ENCODE measurements at regions not wholly inside any gene's neighbourhood (a gene's known extent, or its start where the extent isn't known, plus 50 kb on each side); places are given as distances from the start of the nearest gene placed in this dataset.

DNA sequence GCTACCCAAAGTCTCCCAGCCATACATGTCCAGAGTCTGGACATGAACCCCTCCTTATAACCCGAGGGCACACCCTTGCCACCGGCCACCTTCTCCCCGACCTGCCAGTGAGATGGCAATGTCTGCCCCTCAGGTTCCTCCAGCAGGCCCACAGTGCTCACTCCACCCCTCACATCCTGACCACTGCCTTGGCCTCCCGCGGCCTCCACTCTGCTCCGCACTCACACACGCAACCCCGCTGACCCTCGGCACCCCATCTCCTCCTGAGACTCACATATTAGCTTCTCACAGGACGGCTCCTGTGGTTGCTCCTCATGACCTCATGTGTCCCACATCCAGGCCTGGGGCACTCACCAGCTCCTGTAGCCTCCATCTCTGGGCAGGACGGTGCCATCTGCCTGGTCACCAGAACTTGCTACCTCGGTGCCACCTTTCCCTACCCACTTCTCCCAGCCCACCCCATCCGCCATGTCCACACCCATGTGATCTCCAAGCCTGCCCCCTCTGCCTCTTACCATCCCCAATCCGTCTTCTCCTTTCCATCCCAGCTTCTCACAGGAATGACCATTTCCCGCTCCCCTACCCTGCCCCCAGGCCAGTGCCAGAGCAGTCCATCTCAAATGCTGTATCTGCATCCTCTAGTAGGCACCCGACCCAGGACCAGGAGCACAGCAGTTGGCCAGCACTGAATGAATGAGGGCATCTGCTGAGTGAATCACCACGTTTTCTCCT, 198.6 kb upstream of the DIO3 start:
- in situ Hi-C loops (cut with HindIII; ENCODE audit: low sequenced_read_pairs): no loop called here
- DNase-seq (ENCODE audit: low read depth, low spot score): no peak
- H3K4me3 ChIP-seq (ENCODE audit: low read depth, low read length): no peak overlapping the region
- TF ChIP-seq, protein P1, sequence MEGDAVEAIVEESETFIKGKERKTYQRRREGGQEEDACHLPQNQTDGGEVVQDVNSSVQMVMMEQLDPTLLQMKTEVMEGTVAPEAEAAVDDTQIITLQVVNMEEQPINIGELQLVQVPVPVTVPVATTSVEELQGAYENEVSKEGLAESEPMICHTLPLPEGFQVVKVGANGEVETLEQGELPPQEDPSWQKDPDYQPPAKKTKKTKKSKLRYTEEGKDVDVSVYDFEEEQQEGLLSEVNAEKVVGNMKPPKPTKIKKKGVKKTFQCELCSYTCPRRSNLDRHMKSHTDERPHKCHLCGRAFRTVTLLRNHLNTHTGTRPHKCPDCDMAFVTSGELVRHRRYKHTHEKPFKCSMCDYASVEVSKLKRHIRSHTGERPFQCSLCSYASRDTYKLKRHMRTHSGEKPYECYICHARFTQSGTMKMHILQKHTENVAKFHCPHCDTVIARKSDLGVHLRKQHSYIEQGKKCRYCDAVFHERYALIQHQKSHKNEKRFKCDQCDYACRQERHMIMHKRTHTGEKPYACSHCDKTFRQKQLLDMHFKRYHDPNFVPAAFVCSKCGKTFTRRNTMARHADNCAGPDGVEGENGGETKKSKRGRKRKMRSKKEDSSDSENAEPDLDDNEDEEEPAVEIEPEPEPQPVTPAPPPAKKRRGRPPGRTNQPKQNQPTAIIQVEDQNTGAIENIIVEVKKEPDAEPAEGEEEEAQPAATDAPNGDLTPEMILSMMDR (IDR thresholded peaks at IDR 0.05; ENCODE audit: low read depth, low read length): no peak

DNA sequence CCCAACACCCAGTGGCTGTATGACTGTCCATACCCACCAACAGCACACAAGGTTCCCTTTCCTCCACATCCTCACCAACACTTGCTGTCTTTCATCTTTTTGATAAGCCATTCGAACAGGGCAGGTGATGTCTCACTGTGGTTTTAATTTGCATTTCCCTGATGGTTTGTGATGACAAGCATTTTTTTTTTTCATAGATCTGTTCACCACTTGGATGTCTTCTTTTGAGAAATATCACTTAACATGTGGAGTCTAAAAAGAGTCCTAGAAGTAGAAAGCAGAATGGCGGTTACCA, 198.1 kb upstream of the DIO3 start:
- in situ Hi-C loops (cut with HindIII; ENCODE audit: low sequenced_read_pairs): no loop called here
- TF ChIP-seq, protein P1 (IDR thresholded peaks at IDR 0.05; ENCODE audit: low read depth, low read length): no peak
- DNase-seq (ENCODE audit: low read depth, low spot score): no peak
- H3K4me3 ChIP-seq (ENCODE audit: low read depth, low read length): no peak overlapping the region

DNA sequence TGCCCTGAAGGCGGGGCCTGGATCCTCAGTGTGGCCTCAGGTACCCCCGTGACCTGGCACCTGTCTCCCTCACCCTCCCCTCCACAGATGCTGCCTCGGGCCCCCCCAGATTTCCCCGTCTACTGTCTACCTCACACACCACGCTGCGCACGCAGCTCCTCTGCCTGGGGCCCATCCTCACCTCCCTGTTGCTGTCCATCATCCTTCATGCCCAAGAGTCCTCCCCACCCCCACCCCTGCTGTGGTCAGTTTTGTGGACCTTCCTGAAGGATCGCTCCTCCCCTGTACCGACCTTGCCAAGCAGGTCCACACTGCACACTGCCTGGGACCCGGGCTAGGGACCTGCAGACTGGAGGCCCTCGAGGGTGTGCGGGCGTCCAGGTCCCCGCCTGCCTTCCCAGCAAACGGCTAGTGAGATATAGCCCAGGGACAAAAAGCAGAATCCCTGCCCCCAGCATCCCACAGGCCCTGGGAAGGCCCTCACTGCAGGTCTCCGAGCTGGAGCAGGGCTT, 197.4 kb upstream of the DIO3 start:
- no peak overlapping the region for H3K4me3 ChIP-seq (ENCODE audit: low read depth, low read length)
- TF ChIP-seq, protein P1 (IDR thresholded peaks at IDR 0.05; ENCODE audit: low read depth, low read length): no peak
- in situ Hi-C loops (cut with HindIII; ENCODE audit: low sequenced_read_pairs): no loop called here
- DNase-seq (ENCODE audit: low read depth, low spot score): no peak

DNA sequence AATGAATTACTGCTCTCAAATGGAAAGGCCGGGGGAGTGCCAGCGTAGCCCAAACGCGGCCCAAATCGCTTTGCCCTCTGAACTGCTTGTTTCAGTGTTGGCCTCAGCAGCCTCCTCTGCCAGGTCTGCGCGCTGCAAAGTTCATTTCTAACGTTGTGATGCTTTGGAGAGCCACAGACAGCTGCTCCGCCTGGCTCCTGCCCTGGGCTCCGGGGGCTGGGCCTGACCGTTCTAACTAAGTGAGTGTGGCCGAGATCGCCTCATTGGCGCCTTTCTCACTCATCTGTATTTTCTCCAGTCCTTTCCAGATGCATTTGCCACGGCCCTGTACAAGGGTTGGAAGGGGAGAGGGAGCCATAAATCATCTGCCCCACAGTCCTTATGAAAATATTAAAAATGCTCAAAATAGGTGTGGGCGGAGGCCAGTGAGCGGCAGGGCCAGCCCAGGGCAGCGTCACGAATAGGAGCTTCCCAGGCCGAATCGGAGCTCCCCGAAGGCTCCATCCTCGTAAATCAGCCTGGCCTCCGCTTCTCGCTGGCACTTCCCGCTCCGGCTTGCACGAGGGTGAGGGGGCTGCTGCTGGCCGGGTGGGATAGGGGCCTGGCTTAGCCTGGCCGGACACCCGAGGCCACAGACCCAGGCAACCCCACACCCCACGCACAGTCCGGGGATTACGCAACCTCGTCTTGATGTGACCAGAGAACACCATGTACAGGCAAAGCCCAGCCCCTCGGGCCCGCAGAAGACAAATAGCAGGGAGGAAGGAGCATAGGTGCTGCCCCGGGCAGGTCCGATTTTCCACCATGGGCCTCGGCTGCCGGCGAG, 196.6 kb upstream of the DIO3 start:
- TF ChIP-seq, protein P1 (IDR thresholded peaks at IDR 0.05; ENCODE audit: low read depth, low read length): no peak
- in situ Hi-C loops (cut with HindIII; ENCODE audit: low sequenced_read_pairs): no loop called here
- DNase-seq (ENCODE audit: low read depth, low spot score): no peak
- no peak overlapping the region for H3K4me3 ChIP-seq (ENCODE audit: low read depth, low read length)

- in situ Hi-C loops (cut with HindIII; ENCODE audit: low sequenced_read_pairs): no loop called here
- TF ChIP-seq, protein P1 (IDR thresholded peaks at IDR 0.05; ENCODE audit: low read depth, low read length): no peak
- no peak for DNase-seq (ENCODE audit: low read depth, low spot score)
- H3K4me3 ChIP-seq (ENCODE audit: low read depth, low read length): no peak overlapping the region
These were observed 195.8 kb upstream of the DIO3 start for GRCh38 chr14:101365329-101366158.

Data from astrocyte of the spinal cord (primary cell).